MM.1S (cell line): ENCODE measurements at regions not wholly inside any gene's neighbourhood (a gene's known extent, or its start where the extent isn't known, plus 50 kb on each side); places are given as distances from the start of the nearest gene placed in this dataset.

Experiments used
- DNase-seq: peaks from one replicate; pipeline ENCODE4 v3.0.0-alpha.2; 2015
- H2AFZ ChIP-seq: fragments of 300-600 bp; sonication (generic); 2 replicates; pipeline ENCODE4 v1.6.0; 2016; ENCODE audit warnings: antibody characterized with exemption, low read length
- H3F3A ChIP-seq: fragments of 300-600 bp; sonication (generic); 2 replicates; pipeline ENCODE4 v1.6.1; 2016; ENCODE audit warnings: mild to moderate bottlenecking, antibody characterized with exemption, low read length, moderate library complexity, mixed read lengths; ENCODE audit not compliant: insufficient read depth
- H3K27ac ChIP-seq: fragments of 300-600 bp; sonication (generic); 2 replicates; pipeline ENCODE4 v1.5.1; 2016; ENCODE audit warnings: mild to moderate bottlenecking, low read length
- H3K27me3 ChIP-seq: fragments of 300-600 bp; sonication (generic); replicated peaks from 2 replicates; pipeline ENCODE4 v1.6.0; 2016; ENCODE audit warnings: low read length; ENCODE audit not compliant: insufficient read depth
- H3K36me3 ChIP-seq: fragments of 300-600 bp; sonication (generic); replicated peaks from 2 replicates; pipeline ENCODE4 v1.6.1; 2016; ENCODE audit warnings: mild to moderate bottlenecking, low read length, mixed read lengths; ENCODE audit not compliant: insufficient read depth
- H3K4me1 ChIP-seq: fragments of 300-600 bp; sonication (generic); 2 replicates; pipeline ENCODE4 v1.6.1; 2016; ENCODE audit warnings: low read length, mixed read lengths
- H3K4me2 ChIP-seq: fragments of 300-600 bp; sonication (generic); 2 replicates; pipeline ENCODE4 v1.6.0; 2016; ENCODE audit warnings: low read depth, low read length
- H3K4me3 ChIP-seq: fragments of 300-600 bp; sonication (generic); 2 replicates; pipeline ENCODE4 v1.5.1; 2016; ENCODE audit warnings: low read length, mixed read lengths
- H3K79me2 ChIP-seq: fragments of 300-600 bp; sonication (generic); 2 replicates; pipeline ENCODE4 v1.6.1; 2016; ENCODE audit warnings: mixed run types, low read length, mixed read lengths
- H3K9ac ChIP-seq: fragments of 300-600 bp; sonication (generic); 2 replicates; pipeline ENCODE4 v1.6.1; 2016; ENCODE audit warnings: low read length, mixed read lengths
- H3K9me2 ChIP-seq: fragments of 300-600 bp; sonication (generic); replicated peaks from 2 replicates; pipeline ENCODE4 v1.6.1; 2016; ENCODE audit warnings: mild to moderate bottlenecking, low read length, mixed read lengths; ENCODE audit not compliant: insufficient read depth
- H3K9me3 ChIP-seq: fragments of 300-600 bp; sonication (generic); replicated peaks from 2 replicates; pipeline ENCODE4 v1.6.1; 2016; ENCODE audit warnings: mild to moderate bottlenecking, low read length, mixed read lengths; ENCODE audit not compliant: insufficient read depth
- H4K20me1 ChIP-seq: fragments of 300-600 bp; sonication (generic); 2 replicates; pipeline ENCODE4 v1.6.1; 2016; ENCODE audit warnings: mild to moderate bottlenecking, low read length, moderate library complexity, mixed read lengths; ENCODE audit not compliant: insufficient read depth
- CTCF ChIP-seq: fragments of 300-600 bp; sonication (generic); IDR thresholded peaks from 2 replicates; pipeline ENCODE4 v1.5.1; 2016; ENCODE audit warnings: antibody characterized with exemption, low read length, mixed read lengths
- EZH2 ChIP-seq: fragments of 300-600 bp; sonication (generic); optimal IDR thresholded peaks from 2 replicates; pipeline ENCODE3; 2017; ENCODE audit warnings: low read depth, mild to moderate bottlenecking, antibody characterized with exemption, low read length, mixed read lengths
- EZH2phosphoT487 ChIP-seq: fragments of 300-600 bp; sonication (generic); IDR thresholded peaks from 2 replicates; pipeline ENCODE4 v1.6.1; 2018; ENCODE audit warnings: antibody characterized with exemption, low read length

GRCh38 chr17:53630638-53631037 lies 192.1 kb upstream of the KIF2B start:
- Histone ChIP-seq H3K9me2 (no peaks in the 10 kb centered on the region), H3K9me3 (no peaks in the 10 kb centered on the region), H3K4me1 (0 out of 2 replicates have a peak, but pooled peaks cover 7% of the 10 kb centered on the region), H3F3A (no peaks in the 10 kb centered on the region), H2AFZ (no peak overlapping the region), H4K20me1 (no peaks in the 10 kb centered on the region), H3K36me3 (no peaks in the 10 kb centered on the region), H3K4me2 (no peak overlapping the region), H3K4me3 (no peak overlapping the region), H3K79me2 (no peaks in the 10 kb centered on the region), H3K9ac (no peak overlapping the region), H3K27ac (no peak overlapping the region), H3K27me3 (no peaks in the 10 kb centered on the region)
- DNase-seq = no peak
- TF ChIP-seq EZH2phosphoT487 (no peak), CTCF (no peak), EZH2 (no peak)

- H3K36me3 ChIP-seq = no peaks in the 10 kb centered on the region
- H3K27me3 ChIP-seq = no peaks in the 10 kb centered on the region
- no peaks in the 10 kb centered on the region for H3K79me2 ChIP-seq
- no peak overlapping the region for H2AFZ ChIP-seq
- no peak overlapping the region for H3K9ac ChIP-seq
- no peaks in the 10 kb centered on the region for H3F3A ChIP-seq
- no peak overlapping the region for H3K27ac ChIP-seq
- no peaks in the 10 kb centered on the region for H4K20me1 ChIP-seq
- DNase-seq = no peak
- no peaks in the 10 kb centered on the region for H3K9me3 ChIP-seq
- H3K4me3 ChIP-seq = no peak overlapping the region
- 0 out of 2 replicates have a peak, but pooled peaks cover 7% of the 10 kb centered on the region for H3K4me1 ChIP-seq
- no peaks in the 10 kb centered on the region for H3K9me2 ChIP-seq
- TF ChIP-seq EZH2 = no peak
- TF ChIP-seq EZH2phosphoT487 = no peak
- TF ChIP-seq CTCF = no peak
- no peak overlapping the region for H3K4me2 ChIP-seq
These were observed 192.6 kb upstream of the KIF2B start for GRCh38 chr17:53630115-53630514.

GRCh38 chr17:53629188-53629587 lies 193.5 kb upstream of the KIF2B start:
- TF ChIP-seq CTCF = no peak
- TF ChIP-seq EZH2phosphoT487 = no peak
- TF ChIP-seq EZH2 = no peak
- H2AFZ ChIP-seq = no peak overlapping the region
- H3K4me3 ChIP-seq = no peak overlapping the region
- no peak overlapping the region for H3K9ac ChIP-seq
- H3F3A ChIP-seq = no peaks in the 10 kb centered on the region
- no peaks in the 10 kb centered on the region for H3K36me3 ChIP-seq
- no peak overlapping the region for H3K27ac ChIP-seq
- DNase-seq = no peak
- H3K4me1 ChIP-seq = 0 out of 2 replicates have a peak, but pooled peaks cover 7% of the 10 kb centered on the region
- H3K79me2 ChIP-seq = no peaks in the 10 kb centered on the region
- no peak overlapping the region for H3K4me2 ChIP-seq
- H3K9me3 ChIP-seq = no peaks in the 10 kb centered on the region
- no peaks in the 10 kb centered on the region for H4K20me1 ChIP-seq
- no peaks in the 10 kb centered on the region for H3K9me2 ChIP-seq
- H3K27me3 ChIP-seq = no peaks in the 10 kb centered on the region
